ENCODE measurements at regions not wholly inside any gene's neighbourhood (a gene's known extent, or its start where the extent isn't known, plus 50 kb on each side); places are given as distances from the start of the nearest gene placed in this dataset.

DNA sequence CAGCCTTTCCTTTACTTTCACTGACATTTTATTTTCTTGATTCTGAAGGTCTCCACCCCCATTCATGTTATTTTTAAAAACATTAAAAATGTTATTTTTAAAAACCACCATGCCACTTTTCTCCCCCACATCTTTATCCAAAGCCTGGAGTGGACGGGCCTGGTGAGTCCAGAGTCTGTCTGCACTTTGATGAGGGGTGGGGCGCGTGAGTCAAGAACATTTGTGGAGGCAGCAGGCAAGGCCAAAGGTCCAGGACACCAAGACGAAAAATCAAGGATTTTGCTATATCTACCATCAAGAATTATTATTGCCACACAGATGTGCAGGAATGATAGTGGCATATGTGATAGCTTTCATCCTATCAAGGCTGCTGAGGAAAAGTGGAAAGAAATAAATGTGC is 224.9 kb downstream of the FGF9 start:
- no peaks in the 10 kb centered on the region for H3K9me2 ChIP-seq
- no peak overlapping the region for H3K4me3 ChIP-seq (ENCODE audit: low read depth in 2 of 2, low read length in 1 of 2)
- H4K20me1 ChIP-seq (ENCODE audit: insufficient read depth), result no peaks in the 10 kb centered on the region
- no peak for DNase-seq
- H3K79me2 ChIP-seq (ENCODE audit: insufficient read depth), result no peaks in the 10 kb centered on the region
- H3K27ac ChIP-seq (ENCODE audit: low read depth in 2 of 2, low read length in 1 of 2), result no peak overlapping the region
- TF ChIP-seq FOSL2 (IDR thresholded peaks at IDR 0.05; ENCODE audit: borderline replicate concordance, low read depth) (no peak), TCF12 (IDR thresholded peaks at IDR 0.05) (no peak), TAF1 (IDR thresholded peaks at IDR 0.05; ENCODE audit: borderline replicate concordance, low read depth, low read length) (no peak), ELF1 (IDR thresholded peaks at IDR 0.05) (no peak)
- TF ChIP-seq, protein P1, sequence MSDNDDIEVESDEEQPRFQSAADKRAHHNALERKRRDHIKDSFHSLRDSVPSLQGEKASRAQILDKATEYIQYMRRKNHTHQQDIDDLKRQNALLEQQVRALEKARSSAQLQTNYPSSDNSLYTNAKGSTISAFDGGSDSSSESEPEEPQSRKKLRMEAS (IDR thresholded peaks at IDR 0.05; ENCODE audit: low read depth), result no peak
- H3K36me3 ChIP-seq (replicated peaks in 1 of 2; ENCODE audit: control insufficient read depth in 1 of 2, insufficient read depth in 2 of 2, low read length in 1 of 2), result no peaks in the 10 kb centered on the region
- no peak overlapping the region for H2AFZ ChIP-seq (ENCODE audit: low read depth)
- WGBS (ENCODE audit: low lambda C conversion rate), result 26% methylated on average over 4 of the region's 4 CpGs
- H3K4me2 ChIP-seq, result no peak overlapping the region
- ChIA-PET CTCF (no interaction called here), POLR2A (no interaction called here)
- H3F3A ChIP-seq (replicated peaks; ENCODE audit: insufficient read depth), result no peaks in the 10 kb centered on the region
- H3K9ac ChIP-seq, result no peak overlapping the region
- no peaks in the 10 kb centered on the region for H3K9me3 ChIP-seq
- peaks cover 5% of the 10 kb centered on the region for H3K27me3 ChIP-seq (ENCODE audit: insufficient read depth)
- H3K4me1 ChIP-seq (ENCODE audit: control insufficient read depth in 1 of 2, insufficient read depth in 2 of 2, low read depth in 1 of 2, low read length in 1 of 2), result no peaks in the 10 kb centered on the region

GRCh38 chr13:21897161-21897560 is 226.3 kb downstream of the FGF9 start:
- Histone ChIP-seq H3K4me1 (ENCODE audit: control insufficient read depth in 1 of 2, insufficient read depth in 2 of 2, low read depth in 1 of 2, low read length in 1 of 2) (no peaks in the 10 kb centered on the region), H3K9me3 (no peaks in the 10 kb centered on the region), H2AFZ (ENCODE audit: low read depth) (no peak overlapping the region), H3K27ac (ENCODE audit: low read depth in 2 of 2, low read length in 1 of 2) (no peak overlapping the region), H3K9ac (no peak overlapping the region), H4K20me1 (ENCODE audit: insufficient read depth) (no peaks in the 10 kb centered on the region), H3K4me3 (ENCODE audit: low read depth in 2 of 2, low read length in 1 of 2) (no peak overlapping the region), H3K27me3 (ENCODE audit: insufficient read depth) (peaks cover 5% of the 10 kb centered on the region), H3F3A (replicated peaks; ENCODE audit: insufficient read depth) (no peaks in the 10 kb centered on the region), H3K4me2 (no peak overlapping the region), H3K36me3 (replicated peaks in 1 of 2; ENCODE audit: control insufficient read depth in 1 of 2, insufficient read depth in 2 of 2, low read length in 1 of 2) (no peaks in the 10 kb centered on the region), H3K79me2 (ENCODE audit: insufficient read depth) (no peaks in the 10 kb centered on the region), H3K9me2 (no peaks in the 10 kb centered on the region)
- DNase-seq, result no peak
- 6% methylated on average over 5 of the region's 6 CpGs for WGBS (ENCODE audit: low lambda C conversion rate)
- TF ChIP-seq FOXJ3 (CRISPR knock-in tag; IDR thresholded peaks at IDR 0.05) (no peak), RAD21 (IDR thresholded peaks at IDR 0.05; ENCODE audit: low read length) (no peak), GABPA (IDR thresholded peaks at IDR 0.05; ENCODE audit: low read depth) (no peak), CHD2 (IDR thresholded peaks at IDR 0.05; ENCODE audit: low read length, partially characterized antibody) (no peak), RCOR1 (IDR thresholded peaks at IDR 0.05; ENCODE audit: low read length) (no peak), GATA2 (CRISPR knock-in tag; IDR thresholded peaks at IDR 0.05) (no peak), ELF1 (IDR thresholded peaks at IDR 0.05) (no peak), RFX5 (IDR thresholded peaks at IDR 0.05; ENCODE audit: low read length) (no peak), SIN3A (IDR thresholded peaks at IDR 0.05; ENCODE audit: borderline replicate concordance, low read depth, low read length) (no peak), EP300 (IDR thresholded peaks at IDR 0.05; ENCODE audit: borderline replicate concordance in 1 of 2, low read depth in 1 of 2, low read length in 1 of 2) (no peak), POLR2AphosphoS5 (IDR thresholded peaks at IDR 0.05; ENCODE audit: low read depth, low read length) (no peak)
- TF ChIP-seq, protein P1 (IDR thresholded peaks at IDR 0.05; ENCODE audit: low read depth), result no peak
- TF ChIP-seq, protein P2, sequence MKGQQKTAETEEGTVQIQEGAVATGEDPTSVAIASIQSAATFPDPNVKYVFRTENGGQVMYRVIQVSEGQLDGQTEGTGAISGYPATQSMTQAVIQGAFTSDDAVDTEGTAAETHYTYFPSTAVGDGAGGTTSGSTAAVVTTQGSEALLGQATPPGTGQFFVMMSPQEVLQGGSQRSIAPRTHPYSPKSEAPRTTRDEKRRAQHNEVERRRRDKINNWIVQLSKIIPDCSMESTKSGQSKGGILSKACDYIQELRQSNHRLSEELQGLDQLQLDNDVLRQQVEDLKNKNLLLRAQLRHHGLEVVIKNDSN (IDR thresholded peaks at IDR 0.05; ENCODE audit: borderline replicate concordance, low read depth), result no peak
- TF ChIP-seq, protein P3, sequence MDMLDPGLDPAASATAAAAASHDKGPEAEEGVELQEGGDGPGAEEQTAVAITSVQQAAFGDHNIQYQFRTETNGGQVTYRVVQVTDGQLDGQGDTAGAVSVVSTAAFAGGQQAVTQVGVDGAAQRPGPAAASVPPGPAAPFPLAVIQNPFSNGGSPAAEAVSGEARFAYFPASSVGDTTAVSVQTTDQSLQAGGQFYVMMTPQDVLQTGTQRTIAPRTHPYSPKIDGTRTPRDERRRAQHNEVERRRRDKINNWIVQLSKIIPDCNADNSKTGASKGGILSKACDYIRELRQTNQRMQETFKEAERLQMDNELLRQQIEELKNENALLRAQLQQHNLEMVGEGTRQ (IDR thresholded peaks at IDR 0.05; ENCODE audit: borderline replicate concordance, low read depth, low read length), result no peak
- ChIA-PET POLR2A (no interaction called here), CTCF (no interaction called here)

All from SK-N-SH (cell line).